GM23338 (cell line): ENCODE measurements at regions not wholly inside any gene's neighbourhood (a gene's known extent, or its start where the extent isn't known, plus 50 kb on each side); places are given as distances from the start of the nearest gene placed in this dataset.

Experiments
- ATAC-seq: fragments of 200-7000 bp; cut with Tn5 transposase; 3 replicates; pipeline ENCODE4 v1.9.1; 2020
- DNase-seq: peaks from one replicate; pipeline ENCODE4 v3.0.0-alpha.2; 2015; ENCODE audit warnings: low spot score
- H2AFZ ChIP-seq: fragments of 200-600 bp; sonication (generic); 2 replicates; pipeline ENCODE4 v1.8.0; 2016; ENCODE audit warnings: antibody characterized with exemption, mild to moderate bottlenecking, moderate library complexity
- H3F3A ChIP-seq: fragments of 200-600 bp; sonication (generic); replicated peaks from 2 replicates; pipeline ENCODE4 v1.8.0; 2017; ENCODE audit warnings: antibody characterized with exemption, mixed run types, low read depth
- H3K27ac ChIP-seq: fragments of 200-600 bp; sonication (generic); 2 replicates; pipeline ENCODE4 v1.6.1; 2016; ENCODE audit warnings: low read depth
- H3K27me3 ChIP-seq: fragments of 200-600 bp; sonication (generic); 2 replicates; pipeline ENCODE4 v1.8.0; 2016; ENCODE audit warnings: mild to moderate bottlenecking, mixed run types, moderate library complexity; ENCODE audit not compliant: insufficient read depth
- H3K36me3 ChIP-seq: fragments of 200-600 bp; sonication (generic); 2 replicates; pipeline ENCODE4 v1.8.0; 2016; ENCODE audit warnings: mild to moderate bottlenecking; ENCODE audit not compliant: insufficient read depth
- H3K4me1 ChIP-seq: fragments of 200-600 bp; sonication (generic); 2 replicates; pipeline ENCODE4 v1.8.0; 2016; ENCODE audit warnings: mild to moderate bottlenecking, moderate library complexity; ENCODE audit not compliant: insufficient read depth
- H3K4me2 ChIP-seq: fragments of 200-600 bp; sonication (generic); 2 replicates; pipeline ENCODE4 v1.7.1; 2017; ENCODE audit warnings: mixed run types
- H3K4me3 ChIP-seq: fragments of 200-600 bp; sonication (generic); 2 replicates; pipeline ENCODE4 v1.6.1; 2016; ENCODE audit warnings: mixed run types
- H3K79me2 ChIP-seq: fragments of 200-600 bp; sonication (generic); replicated peaks from 2 replicates; pipeline ENCODE4 v1.8.0; 2017; ENCODE audit warnings: mild to moderate bottlenecking; ENCODE audit not compliant: insufficient read depth
- H3K9me2 ChIP-seq: fragments of 200-600 bp; sonication (generic); 2 replicates; pipeline ENCODE4 v1.8.0; 2017; ENCODE audit not compliant: insufficient read depth
- H4K20me1 ChIP-seq: fragments of 200-600 bp; sonication (generic); replicated peaks from 2 replicates; pipeline ENCODE4 v1.8.0; 2017; ENCODE audit warnings: mild to moderate bottlenecking; ENCODE audit not compliant: insufficient read depth
- H3K27ac Mint-ChIP-seq: 2 replicates; pipeline ENCODE4 v1.8.0; 2020; ENCODE audit warnings: inconsistent platforms, mild to moderate bottlenecking, moderate library complexity, mixed read lengths
- H3K27me3 Mint-ChIP-seq: 3 replicates; pipeline ENCODE4 v1.8.0; 2022; ENCODE audit warnings: low read depth, mild to moderate bottlenecking, moderate library complexity, mixed read lengths, inconsistent platforms; ENCODE audit not compliant: insufficient read depth, poor library complexity
- H3K36me3 Mint-ChIP-seq: 3 replicates; pipeline ENCODE4 v1.8.0; 2021; ENCODE audit warnings: low read depth, mild to moderate bottlenecking, inconsistent platforms, moderate library complexity, mixed read lengths
- H3K4me1 Mint-ChIP-seq: 3 replicates; pipeline ENCODE4 v1.8.0; 2020; ENCODE audit warnings: mild to moderate bottlenecking, inconsistent platforms, mixed read lengths
- H3K4me3 Mint-ChIP-seq: 3 replicates; pipeline ENCODE4 v1.8.0; 2021; ENCODE audit warnings: moderate library complexity, mild to moderate bottlenecking, inconsistent platforms, mixed read lengths
- H3K9me3 Mint-ChIP-seq: 3 replicates; pipeline ENCODE4 v1.8.0; 2020; ENCODE audit warnings: moderate library complexity, mild to moderate bottlenecking, inconsistent platforms, mixed read lengths
- CTCF ChIP-seq, 2 experiments: fragments of 200-600 bp in 1 of 2; sonication (generic) in 1 of 2; conservative IDR thresholded peaks; 2 replicates each; pipeline versions ENCODE4 v1.5.1 to v1.6.1; 2016 to 2017; ENCODE audit warnings: antibody characterized with exemption in 2 of 2, low read depth in 2 of 2, mild to moderate bottlenecking in 2 of 2, moderate library complexity in 1 of 2
- ETS1 ChIP-seq: IDR thresholded peaks from 2 replicates; pipeline ENCODE4 v1.6.1; 2016; ENCODE audit warnings: antibody characterized with exemption
- EZH2 ChIP-seq: fragments of 200-600 bp; sonication (generic); IDR thresholded peaks from one replicate; pipeline ENCODE4 v1.8.0; 2017; ENCODE audit warnings: antibody characterized with exemption, mild to moderate bottlenecking, low read depth; ENCODE audit not compliant: unreplicated experiment
- JUNB ChIP-seq: IDR thresholded peaks from one replicate; pipeline ENCODE4 v1.6.1; 2016; ENCODE audit warnings: antibody characterized with exemption; ENCODE audit not compliant: unreplicated experiment
- POLR2AphosphoS5 ChIP-seq: IDR thresholded peaks from 2 replicates; pipeline ENCODE4 v1.6.1; 2016; ENCODE audit warnings: antibody characterized with exemption, low read depth
- STAT1 ChIP-seq: IDR thresholded peaks from one replicate; pipeline ENCODE4 v1.6.1; 2016; ENCODE audit warnings: antibody characterized with exemption; ENCODE audit not compliant: unreplicated experiment
- ZNF331 ChIP-seq: fragments of 250-450 bp; sonication (Bioruptor Pico); IDR thresholded peaks from 2 replicates; pipeline ENCODE4 v1.5.0; 2020; ENCODE audit warnings: low read depth, mild to moderate bottlenecking, moderate library complexity
- ZNF462 ChIP-seq: fragments of 250-450 bp; sonication (Bioruptor Pico); IDR thresholded peaks from 2 replicates; pipeline ENCODE4 v1.5.0; 2020; ENCODE audit warnings: mild to moderate bottlenecking, moderate library complexity
- TF ChIP-seq, protein P1 (sequence below): IDR thresholded peaks from one replicate; pipeline ENCODE4 v1.6.1; 2018; ENCODE audit warnings: antibody characterized with exemption; ENCODE audit not compliant: unreplicated experiment

- TF ChIP-seq ZNF462 (CRISPR knock-in tag) (no peak), EZH2 (no peak), POLR2AphosphoS5 (no peak), ETS1 (no peak), ZNF331 (CRISPR knock-in tag) (no peak)
These were observed 66.5 kb upstream of the CDH5 start (continued) for GRCh38 chr16:66300037-66300436.

DNA sequence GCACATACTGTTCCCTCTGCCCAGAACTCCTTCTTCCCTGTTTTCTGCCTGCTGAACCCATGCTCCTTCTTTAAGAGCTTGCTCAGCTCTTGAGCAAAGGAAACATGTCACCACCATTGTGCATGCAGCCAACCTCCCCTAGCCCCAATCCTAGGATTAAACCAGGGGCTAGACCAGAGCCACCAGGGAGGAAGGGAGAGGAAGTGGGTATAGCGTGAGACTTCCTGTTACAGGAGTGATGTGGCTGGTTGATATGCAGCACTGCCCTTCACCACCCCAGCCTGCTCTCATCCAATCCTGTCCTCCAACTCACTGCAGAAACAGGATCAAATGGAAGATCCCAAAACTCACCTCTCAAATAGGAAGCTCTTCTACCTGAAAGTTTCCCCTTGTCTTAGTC lies 67.1 kb upstream of the CDH5 start:
- Mint-ChIP-seq H3K27me3 (peaks cover 13% of the 10 kb centered on the region), H3K9me3 (no peaks in the 10 kb centered on the region; the same call in 2 of the 3 replicates), H3K27ac (no peak overlapping the region), H3K4me1 (no peaks in the 10 kb centered on the region), H3K36me3 (no peaks in the 10 kb centered on the region), H3K4me3 (no peak overlapping the region)
- Histone ChIP-seq H3K27me3 (no peaks in the 10 kb centered on the region), H4K20me1 (no peaks in the 10 kb centered on the region), H3K79me2 (no peaks in the 10 kb centered on the region), H3K36me3 (no peaks in the 10 kb centered on the region), H3K4me1 (no peaks in the 10 kb centered on the region), H3F3A (no peaks in the 10 kb centered on the region), H3K4me3 (no peak overlapping the region), H3K9me2 (no peaks in the 10 kb centered on the region), H3K27ac (no peak overlapping the region), H2AFZ (no peak overlapping the region), H3K4me2 (no peak overlapping the region)
- ATAC-seq (no peak), DNase-seq (no peak)
- TF ChIP-seq ETS1 (no peak), JUNB (no peak), POLR2AphosphoS5 (no peak), CTCF (conservative IDR thresholded peaks at IDR 0.05; ENCODE audit: low read depth in 2 of 2) (no peak), EZH2 (no peak), ZNF331 (CRISPR knock-in tag) (no peak), STAT1 (no peak)
- TF ChIP-seq, protein P1, sequence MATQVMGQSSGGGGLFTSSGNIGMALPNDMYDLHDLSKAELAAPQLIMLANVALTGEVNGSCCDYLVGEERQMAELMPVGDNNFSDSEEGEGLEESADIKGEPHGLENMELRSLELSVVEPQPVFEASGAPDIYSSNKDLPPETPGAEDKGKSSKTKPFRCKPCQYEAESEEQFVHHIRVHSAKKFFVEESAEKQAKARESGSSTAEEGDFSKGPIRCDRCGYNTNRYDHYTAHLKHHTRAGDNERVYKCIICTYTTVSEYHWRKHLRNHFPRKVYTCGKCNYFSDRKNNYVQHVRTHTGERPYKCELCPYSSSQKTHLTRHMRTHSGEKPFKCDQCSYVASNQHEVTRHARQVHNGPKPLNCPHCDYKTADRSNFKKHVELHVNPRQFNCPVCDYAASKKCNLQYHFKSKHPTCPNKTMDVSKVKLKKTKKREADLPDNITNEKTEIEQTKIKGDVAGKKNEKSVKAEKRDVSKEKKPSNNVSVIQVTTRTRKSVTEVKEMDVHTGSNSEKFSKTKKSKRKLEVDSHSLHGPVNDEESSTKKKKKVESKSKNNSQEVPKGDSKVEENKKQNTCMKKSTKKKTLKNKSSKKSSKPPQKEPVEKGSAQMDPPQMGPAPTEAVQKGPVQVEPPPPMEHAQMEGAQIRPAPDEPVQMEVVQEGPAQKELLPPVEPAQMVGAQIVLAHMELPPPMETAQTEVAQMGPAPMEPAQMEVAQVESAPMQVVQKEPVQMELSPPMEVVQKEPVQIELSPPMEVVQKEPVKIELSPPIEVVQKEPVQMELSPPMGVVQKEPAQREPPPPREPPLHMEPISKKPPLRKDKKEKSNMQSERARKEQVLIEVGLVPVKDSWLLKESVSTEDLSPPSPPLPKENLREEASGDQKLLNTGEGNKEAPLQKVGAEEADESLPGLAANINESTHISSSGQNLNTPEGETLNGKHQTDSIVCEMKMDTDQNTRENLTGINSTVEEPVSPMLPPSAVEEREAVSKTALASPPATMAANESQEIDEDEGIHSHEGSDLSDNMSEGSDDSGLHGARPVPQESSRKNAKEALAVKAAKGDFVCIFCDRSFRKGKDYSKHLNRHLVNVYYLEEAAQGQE, result no peak
